RWPE2 (cell line): ENCODE measurements at regions not wholly inside any gene's neighbourhood (a gene's known extent, or its start where the extent isn't known, plus 50 kb on each side); places are given as distances from the start of the nearest gene placed in this dataset.

ENCODE experiments used
- ATAC-seq: fragments of 200-7000 bp; cut with Tn5 transposase; 3 replicates; pipeline ENCODE4 v1.9.1; 2021; ENCODE audit warnings: low read depth
- DNase-seq: peaks from one replicate; pipeline ENCODE4 v3.0.0-alpha.2; 2020; ENCODE audit warnings: low spot score
- H3K27ac ChIP-seq: fragments of 450-650 bp; 2 replicates; pipeline ENCODE4 v1.5.1; 2017; ENCODE audit warnings: mild to moderate bottlenecking; ENCODE audit not compliant: poor library complexity, severe bottlenecking
- H3K27me3 ChIP-seq: fragments of 250-450 bp; sonication (Bioruptor Pico); 2 replicates; pipeline ENCODE4 v1.5.1; 2021; ENCODE audit warnings: mild to moderate bottlenecking, moderate library complexity; ENCODE audit not compliant: insufficient read depth, poor library complexity, severe bottlenecking
- H3K36me3 ChIP-seq: fragments of 250-450 bp; sonication (Bioruptor Pico); 2 replicates; pipeline ENCODE4 v1.5.1; 2020; ENCODE audit warnings: low read depth, mild to moderate bottlenecking, moderate library complexity
- H3K4me1 ChIP-seq: fragments of 250-450 bp; sonication (Bioruptor Pico); 2 replicates; pipeline ENCODE4 v1.5.1; 2021; ENCODE audit warnings: mild to moderate bottlenecking, moderate library complexity; ENCODE audit not compliant: insufficient read depth, poor library complexity, severe bottlenecking
- H3K4me3 ChIP-seq: fragments of 250-450 bp; sonication (Bioruptor Pico); 2 replicates; pipeline ENCODE4 v1.5.1; 2021; ENCODE audit warnings: mild to moderate bottlenecking, moderate library complexity; ENCODE audit not compliant: severe bottlenecking
- H3K9me3 ChIP-seq: fragments of 250-450 bp; sonication (Bioruptor Pico); 2 replicates; pipeline ENCODE4 v1.5.1; 2021; ENCODE audit warnings: mild to moderate bottlenecking, moderate library complexity; ENCODE audit not compliant: severe bottlenecking
- TF ChIP-seq, protein P1 (sequence below): fragments of 450-650 bp; IDR thresholded peaks from one replicate; pipeline ENCODE4 v1.5.1; 2017; ENCODE audit warnings: mild to moderate bottlenecking, moderate library complexity; ENCODE audit not compliant: poor library complexity, severe bottlenecking

DNA sequence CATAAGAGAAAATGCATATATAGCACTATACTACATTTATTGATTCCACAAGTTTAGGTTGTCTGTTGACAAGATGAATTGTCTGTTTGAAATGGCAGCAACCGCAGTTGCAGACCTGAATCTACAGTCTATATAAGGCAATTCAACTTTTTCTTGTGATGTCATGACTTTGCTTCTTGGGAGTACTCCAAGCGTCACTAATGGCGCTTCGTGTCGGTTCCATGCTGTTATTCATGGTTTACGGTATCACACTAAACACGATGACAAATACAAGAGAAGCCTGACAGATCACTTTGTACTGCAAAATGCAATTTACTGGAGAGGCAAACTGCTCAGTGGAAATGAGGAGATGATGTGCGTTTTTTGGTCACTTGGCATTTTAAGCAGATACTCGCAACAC lies 280.3 kb upstream of the TCF21 start:
- ATAC-seq: no peak
- TF ChIP-seq, protein P1, sequence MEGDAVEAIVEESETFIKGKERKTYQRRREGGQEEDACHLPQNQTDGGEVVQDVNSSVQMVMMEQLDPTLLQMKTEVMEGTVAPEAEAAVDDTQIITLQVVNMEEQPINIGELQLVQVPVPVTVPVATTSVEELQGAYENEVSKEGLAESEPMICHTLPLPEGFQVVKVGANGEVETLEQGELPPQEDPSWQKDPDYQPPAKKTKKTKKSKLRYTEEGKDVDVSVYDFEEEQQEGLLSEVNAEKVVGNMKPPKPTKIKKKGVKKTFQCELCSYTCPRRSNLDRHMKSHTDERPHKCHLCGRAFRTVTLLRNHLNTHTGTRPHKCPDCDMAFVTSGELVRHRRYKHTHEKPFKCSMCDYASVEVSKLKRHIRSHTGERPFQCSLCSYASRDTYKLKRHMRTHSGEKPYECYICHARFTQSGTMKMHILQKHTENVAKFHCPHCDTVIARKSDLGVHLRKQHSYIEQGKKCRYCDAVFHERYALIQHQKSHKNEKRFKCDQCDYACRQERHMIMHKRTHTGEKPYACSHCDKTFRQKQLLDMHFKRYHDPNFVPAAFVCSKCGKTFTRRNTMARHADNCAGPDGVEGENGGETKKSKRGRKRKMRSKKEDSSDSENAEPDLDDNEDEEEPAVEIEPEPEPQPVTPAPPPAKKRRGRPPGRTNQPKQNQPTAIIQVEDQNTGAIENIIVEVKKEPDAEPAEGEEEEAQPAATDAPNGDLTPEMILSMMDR: no peak
- peak overlapping the region; percentile 90 for H3K27ac ChIP-seq
- H3K9me3 ChIP-seq: no peaks in the 10 kb centered on the region
- no peaks in the 10 kb centered on the region for H3K36me3 ChIP-seq
- no peak for DNase-seq
- no peaks in the 10 kb centered on the region for H3K27me3 ChIP-seq
- no peak overlapping the region for H3K4me3 ChIP-seq
- H3K4me1 ChIP-seq: peaks cover 23% of the 10 kb centered on the region

DNA sequence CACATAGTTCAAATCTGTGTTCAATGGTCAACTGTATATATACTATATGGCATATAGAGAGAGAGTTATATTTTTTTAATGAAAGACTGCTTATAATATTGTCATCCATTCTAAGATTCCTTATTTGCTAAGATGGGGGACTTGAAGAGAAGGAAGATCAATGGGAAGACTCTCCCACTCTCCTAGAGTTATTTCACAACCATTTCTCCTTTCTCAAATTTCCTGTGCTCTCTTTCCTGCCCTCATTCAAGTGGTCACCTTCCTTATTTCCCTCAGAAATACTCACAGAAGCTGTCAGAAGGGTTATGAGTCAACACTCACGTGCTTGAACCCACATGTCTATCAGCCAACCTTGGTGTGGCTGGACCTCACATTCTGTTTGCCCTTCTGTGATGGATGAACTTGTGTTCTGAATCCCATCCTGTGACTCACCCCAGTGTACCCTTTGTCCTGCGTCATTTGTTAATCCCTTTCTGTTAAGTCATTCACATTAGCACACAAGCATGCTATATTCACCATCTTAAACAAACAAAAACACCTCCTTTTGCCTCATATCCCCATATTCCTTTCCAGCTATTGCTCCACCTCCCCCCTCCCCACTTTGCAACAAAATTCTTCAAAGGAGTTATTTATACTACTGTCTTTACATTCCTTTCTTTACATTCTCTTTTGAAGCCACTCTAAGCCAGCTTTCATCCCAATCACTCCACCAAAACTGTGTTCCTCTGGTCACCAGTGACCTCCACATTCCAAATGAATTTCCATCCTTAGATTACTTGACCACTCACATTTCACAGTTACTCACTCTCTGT lies 279.3 kb upstream of the TCF21 start:
- ATAC-seq (peak; percentile 95), DNase-seq (peak; percentile 94)
- H3K4me3 ChIP-seq: no peak overlapping the region
- peak overlapping the region; percentile 90 for H3K27ac ChIP-seq
- peaks cover 23% of the 10 kb centered on the region for H3K4me1 ChIP-seq
- H3K9me3 ChIP-seq: no peaks in the 10 kb centered on the region
- H3K27me3 ChIP-seq: no peaks in the 10 kb centered on the region
- TF ChIP-seq, protein P1: no peak
- H3K36me3 ChIP-seq: no peaks in the 10 kb centered on the region

DNA sequence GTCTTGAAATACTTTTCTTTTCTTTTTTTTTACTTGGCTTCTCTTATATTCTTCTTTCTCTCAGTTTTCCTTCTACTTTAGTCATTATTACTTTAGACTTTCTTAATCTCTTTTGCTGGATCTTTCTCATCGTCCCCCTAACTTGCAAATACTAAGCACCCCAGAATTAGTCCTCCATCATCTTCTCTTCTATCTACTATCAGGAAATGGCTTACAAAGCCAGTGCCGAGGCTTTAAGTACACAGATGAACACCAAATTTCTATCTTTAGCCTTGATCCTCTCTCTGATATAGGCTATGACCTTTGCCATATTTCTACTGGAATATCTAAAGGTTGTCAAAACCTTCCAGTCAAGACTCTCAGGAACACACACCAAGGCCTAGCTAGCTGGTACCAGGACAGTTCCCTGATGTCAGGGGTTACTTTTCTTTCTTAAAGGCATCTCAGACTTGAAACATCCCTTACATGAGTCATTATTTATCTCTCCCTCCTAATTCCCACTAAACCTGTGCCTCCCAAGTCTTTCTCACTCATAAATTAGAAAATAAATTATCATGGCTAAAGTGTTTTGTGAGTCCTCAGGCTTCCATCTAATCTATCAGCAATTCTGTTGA lies 278.6 kb upstream of the TCF21 start:
- TF ChIP-seq, protein P1: no peak
- Histone ChIP-seq H3K36me3 (no peaks in the 10 kb centered on the region), H3K27ac (peak overlapping the region; percentile 90), H3K9me3 (no peaks in the 10 kb centered on the region), H3K4me3 (no peak overlapping the region), H3K27me3 (no peaks in the 10 kb centered on the region), H3K4me1 (peaks cover 23% of the 10 kb centered on the region)
- DNase-seq (no peak), ATAC-seq (peak; percentile 9; the same call in 1 of the 3 replicates)

DNA sequence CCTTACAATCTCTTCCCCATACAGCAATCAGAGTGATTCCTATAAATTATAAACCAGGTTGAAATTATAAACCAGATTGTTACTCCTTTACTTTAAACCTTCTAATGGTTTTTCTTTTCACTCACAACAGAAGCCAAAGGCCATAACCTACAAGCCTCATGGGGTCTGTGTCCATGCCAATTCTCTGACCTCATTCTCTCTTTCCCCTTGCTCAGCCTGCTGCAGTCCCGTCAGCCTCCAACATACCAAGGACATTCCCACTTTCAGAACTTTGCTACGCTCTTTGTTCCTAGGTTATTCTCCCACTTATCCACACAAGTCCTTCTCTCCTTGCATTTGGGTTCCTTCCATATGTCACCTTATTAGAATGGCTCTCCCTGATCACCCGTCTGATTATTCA lies 277.9 kb upstream of the TCF21 start:
- no peak for DNase-seq
- Histone ChIP-seq H3K9me3 (no peaks in the 10 kb centered on the region), H3K36me3 (no peaks in the 10 kb centered on the region), H3K4me1 (peaks cover 23% of the 10 kb centered on the region), H3K27ac (peak overlapping the region; percentile 90), H3K27me3 (no peaks in the 10 kb centered on the region), H3K4me3 (no peak overlapping the region)
- ATAC-seq: no peak
- TF ChIP-seq, protein P1: no peak

DNA sequence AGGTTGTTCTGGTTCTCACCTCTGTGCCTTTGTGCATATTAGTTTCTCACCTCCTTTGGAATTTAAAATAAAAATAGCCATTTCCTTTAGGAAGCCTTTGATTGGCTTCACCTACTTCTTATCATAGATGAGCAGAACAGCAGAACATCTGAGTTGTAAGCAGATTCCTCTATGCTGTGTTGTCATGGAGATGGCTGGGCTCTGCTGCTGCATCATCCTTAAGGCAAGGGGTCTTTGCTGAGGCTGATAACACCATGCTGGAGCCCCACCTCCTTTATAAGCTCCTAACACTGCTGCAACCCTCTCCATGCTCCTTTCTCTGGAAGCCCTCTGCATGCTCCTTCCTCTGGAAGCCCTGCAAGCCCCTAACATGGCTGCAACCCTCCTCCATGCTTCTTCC lies 276.5 kb upstream of the TCF21 start:
- TF ChIP-seq, protein P1: no peak
- no peaks in the 10 kb centered on the region for H3K9me3 ChIP-seq
- no peak for ATAC-seq
- H3K4me1 ChIP-seq: peaks cover 23% of the 10 kb centered on the region
- H3K36me3 ChIP-seq: no peaks in the 10 kb centered on the region
- no peak overlapping the region for H3K27ac ChIP-seq
- DNase-seq: no peak
- H3K4me3 ChIP-seq: no peak overlapping the region
- no peaks in the 10 kb centered on the region for H3K27me3 ChIP-seq
